ENCODE measurements at regions not wholly inside any gene's neighbourhood (a gene's known extent, or its start where the extent isn't known, plus 50 kb on each side); places are given as distances from the start of the nearest gene placed in this dataset.

GRCh38 chr4:38406243-38406642 is 257.8 kb upstream of the KLF3 start:
- TF ChIP-seq POLR2A (IDR thresholded peaks at IDR 0.05), result no peak
- TF ChIP-seq, protein P1, sequence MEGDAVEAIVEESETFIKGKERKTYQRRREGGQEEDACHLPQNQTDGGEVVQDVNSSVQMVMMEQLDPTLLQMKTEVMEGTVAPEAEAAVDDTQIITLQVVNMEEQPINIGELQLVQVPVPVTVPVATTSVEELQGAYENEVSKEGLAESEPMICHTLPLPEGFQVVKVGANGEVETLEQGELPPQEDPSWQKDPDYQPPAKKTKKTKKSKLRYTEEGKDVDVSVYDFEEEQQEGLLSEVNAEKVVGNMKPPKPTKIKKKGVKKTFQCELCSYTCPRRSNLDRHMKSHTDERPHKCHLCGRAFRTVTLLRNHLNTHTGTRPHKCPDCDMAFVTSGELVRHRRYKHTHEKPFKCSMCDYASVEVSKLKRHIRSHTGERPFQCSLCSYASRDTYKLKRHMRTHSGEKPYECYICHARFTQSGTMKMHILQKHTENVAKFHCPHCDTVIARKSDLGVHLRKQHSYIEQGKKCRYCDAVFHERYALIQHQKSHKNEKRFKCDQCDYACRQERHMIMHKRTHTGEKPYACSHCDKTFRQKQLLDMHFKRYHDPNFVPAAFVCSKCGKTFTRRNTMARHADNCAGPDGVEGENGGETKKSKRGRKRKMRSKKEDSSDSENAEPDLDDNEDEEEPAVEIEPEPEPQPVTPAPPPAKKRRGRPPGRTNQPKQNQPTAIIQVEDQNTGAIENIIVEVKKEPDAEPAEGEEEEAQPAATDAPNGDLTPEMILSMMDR (IDR thresholded peaks at IDR 0.05), result no peak
